KMS-11 (cell line): ENCODE measurements at regions not wholly inside any gene's neighbourhood (a gene's known extent, or its start where the extent isn't known, plus 50 kb on each side); places are given as distances from the start of the nearest gene placed in this dataset.

ENCODE experiments used
- H2AFZ ChIP-seq: fragments of 200-600 bp; sonication (generic); 2 replicates; pipeline ENCODE4 v1.6.1; 2016; ENCODE audit warnings: antibody characterized with exemption, mixed run types, low read depth
- H3K27ac ChIP-seq: fragments of 200-600 bp; sonication (generic); 2 replicates; pipeline ENCODE4 v1.6.1; 2016; ENCODE audit warnings: mild to moderate bottlenecking, mixed run types
- H3K27me3 ChIP-seq: fragments of 200-600 bp; sonication (generic); 2 replicates; pipeline ENCODE4 v1.6.1; 2017; ENCODE audit warnings: mild to moderate bottlenecking, low read depth, mixed run types, moderate library complexity; ENCODE audit not compliant: insufficient read depth
- H3K36me3 ChIP-seq: fragments of 200-600 bp; sonication (generic); 2 replicates; pipeline ENCODE4 v1.6.1; 2017; ENCODE audit warnings: mild to moderate bottlenecking, mixed run types; ENCODE audit not compliant: insufficient read depth
- H3K4me1 ChIP-seq: fragments of 200-600 bp; sonication (generic); 2 replicates; pipeline ENCODE4 v1.6.1; 2016; ENCODE audit warnings: mild to moderate bottlenecking, low read depth, mixed run types; ENCODE audit not compliant: poor library complexity, severe bottlenecking
- H3K4me2 ChIP-seq: fragments of 200-600 bp; sonication (generic); 2 replicates; pipeline ENCODE4 v1.7.0; 2016; ENCODE audit warnings: mild to moderate bottlenecking, mixed run types
- H3K4me3 ChIP-seq: fragments of 200-600 bp; sonication (generic); IDR thresholded peaks from 2 replicates; pipeline ENCODE4 v1.6.1; 2017; ENCODE audit warnings: low read depth, low read length, mixed read lengths; ENCODE audit not compliant: insufficient read depth
- H3K79me2 ChIP-seq: fragments of 200-600 bp; sonication (generic); 2 replicates; pipeline ENCODE4 v1.6.1; 2016; ENCODE audit warnings: low read depth, mixed run types; ENCODE audit not compliant: insufficient read depth
- H3K9ac ChIP-seq: fragments of 200-600 bp; sonication (generic); 2 replicates; pipeline ENCODE4 v1.6.1; 2016; ENCODE audit warnings: mild to moderate bottlenecking, mixed run types
- H4K20me1 ChIP-seq: fragments of 200-600 bp; sonication (generic); 2 replicates; pipeline ENCODE4 v1.6.1; 2016; ENCODE audit warnings: mild to moderate bottlenecking, mixed run types; ENCODE audit not compliant: insufficient read depth
- CTCF ChIP-seq: fragments of 200-600 bp; sonication (generic); conservative IDR thresholded peaks from 2 replicates; pipeline ENCODE4 v1.6.1; 2017; ENCODE audit warnings: low read depth, mild to moderate bottlenecking, antibody characterized with exemption, low read length, moderate library complexity, mixed read lengths

DNA sequence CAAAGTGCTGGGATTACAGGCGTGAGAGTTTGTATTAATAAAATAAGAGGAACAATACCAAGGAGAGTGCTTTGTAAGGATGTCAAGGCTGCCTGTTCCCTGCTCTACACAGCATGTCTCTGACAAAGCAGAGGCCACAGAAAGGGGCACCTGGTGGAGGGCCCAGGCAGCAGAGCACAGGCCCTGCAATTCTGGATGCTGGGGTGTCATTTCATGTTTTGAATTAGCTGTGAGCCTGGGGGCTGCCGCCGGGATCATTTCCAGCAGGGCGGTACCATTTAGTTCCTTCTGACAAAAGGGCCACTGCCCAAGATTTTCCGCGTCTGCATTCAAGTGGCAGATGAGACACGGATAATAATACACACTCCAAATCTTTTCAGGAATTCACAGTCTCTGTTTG, 396.9 kb downstream of the GADD45G start:
- H3K4me3 ChIP-seq = no peak overlapping the region
- peaks cover 18% of the 10 kb centered on the region for H3K4me1 ChIP-seq
- TF ChIP-seq CTCF = no peak
- no peaks in the 10 kb centered on the region for H3K27me3 ChIP-seq
- no peak overlapping the region for H2AFZ ChIP-seq
- no peaks in the 10 kb centered on the region for H4K20me1 ChIP-seq
- H3K4me2 ChIP-seq = no peak overlapping the region
- no peak overlapping the region for H3K9ac ChIP-seq
- no peaks in the 10 kb centered on the region for H3K79me2 ChIP-seq
- no peak overlapping the region for H3K27ac ChIP-seq
- H3K36me3 ChIP-seq = no peaks in the 10 kb centered on the region

DNA sequence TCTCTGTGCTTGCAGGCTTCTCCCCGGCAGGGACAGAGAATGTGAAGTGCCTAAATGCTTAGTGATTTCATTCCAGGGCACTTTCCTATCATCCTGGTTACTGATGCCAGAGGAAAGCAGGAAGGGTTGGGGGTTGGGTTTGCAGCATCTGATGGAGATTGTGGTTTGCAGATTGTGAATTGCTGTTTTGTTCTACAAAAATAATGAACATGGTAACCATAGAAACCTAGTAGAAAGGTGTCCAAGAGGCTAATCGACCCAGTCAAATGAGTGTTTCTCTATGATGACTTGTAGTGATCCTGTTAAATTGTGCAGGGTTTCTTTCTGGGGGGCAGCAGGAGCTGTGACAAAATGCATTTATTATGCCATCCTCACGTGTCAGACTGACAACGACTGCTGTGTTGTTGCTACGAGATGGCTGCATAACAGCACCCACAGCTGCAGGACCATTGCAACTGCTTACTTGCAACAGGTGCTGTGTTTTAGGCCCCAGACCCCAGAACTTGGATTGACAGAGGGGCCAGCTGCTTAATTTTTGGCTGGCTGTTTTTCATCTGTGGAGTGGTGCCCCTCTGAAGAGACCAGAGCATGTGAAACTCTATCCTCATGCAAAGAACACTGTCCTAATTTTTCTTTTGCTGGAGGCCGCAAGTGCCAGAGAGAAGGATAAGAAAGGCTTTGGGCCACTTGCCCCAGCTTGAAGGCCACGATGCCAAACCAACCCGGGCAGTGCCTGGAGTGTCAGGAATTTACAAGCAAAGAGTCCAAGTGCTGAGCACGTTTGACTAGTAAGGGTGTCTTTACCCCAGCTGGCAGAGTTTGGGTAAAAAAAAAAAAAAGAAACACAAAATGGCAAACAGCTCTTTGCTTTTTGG, 397.8 kb downstream of the GADD45G start:
- no peaks in the 10 kb centered on the region for H4K20me1 ChIP-seq
- H3K9ac ChIP-seq = no peak overlapping the region
- H3K4me3 ChIP-seq = no peak overlapping the region
- H3K36me3 ChIP-seq = no peaks in the 10 kb centered on the region
- H3K79me2 ChIP-seq = no peaks in the 10 kb centered on the region
- no peak overlapping the region for H3K4me2 ChIP-seq
- no peak overlapping the region for H2AFZ ChIP-seq
- H3K4me1 ChIP-seq = peaks cover 18% of the 10 kb centered on the region
- no peaks in the 10 kb centered on the region for H3K27me3 ChIP-seq
- TF ChIP-seq CTCF = no peak
- H3K27ac ChIP-seq = no peak overlapping the region

DNA sequence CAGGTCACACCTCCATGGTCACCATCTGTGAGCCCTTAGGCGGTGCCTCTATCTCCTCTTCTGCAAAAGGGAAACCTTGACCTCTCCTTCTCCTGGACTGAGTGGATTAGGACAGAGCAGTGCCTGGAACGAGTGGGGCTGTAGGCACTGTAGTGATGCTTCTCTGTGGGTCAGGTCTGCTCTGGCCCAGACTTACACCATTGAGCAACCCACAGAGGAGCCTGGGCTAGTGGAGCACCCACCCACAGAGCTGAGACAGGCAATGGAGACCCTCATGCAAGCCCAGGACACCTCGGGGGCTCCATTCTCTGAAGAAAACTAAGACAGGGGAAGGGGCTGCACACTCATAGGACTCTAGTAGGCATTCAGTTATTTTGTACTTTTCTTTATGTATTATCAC, 400.6 kb downstream of the GADD45G start:
- Histone ChIP-seq H3K36me3 (no peaks in the 10 kb centered on the region), H4K20me1 (no peaks in the 10 kb centered on the region), H3K27ac (no peak overlapping the region), H3K4me2 (no peak overlapping the region), H3K4me3 (no peak overlapping the region), H3K4me1 (peaks cover under 1% of the 10 kb centered on the region), H3K27me3 (no peaks in the 10 kb centered on the region), H3K79me2 (no peaks in the 10 kb centered on the region), H2AFZ (no peak overlapping the region), H3K9ac (no peak overlapping the region)
- TF ChIP-seq CTCF = no peak

DNA sequence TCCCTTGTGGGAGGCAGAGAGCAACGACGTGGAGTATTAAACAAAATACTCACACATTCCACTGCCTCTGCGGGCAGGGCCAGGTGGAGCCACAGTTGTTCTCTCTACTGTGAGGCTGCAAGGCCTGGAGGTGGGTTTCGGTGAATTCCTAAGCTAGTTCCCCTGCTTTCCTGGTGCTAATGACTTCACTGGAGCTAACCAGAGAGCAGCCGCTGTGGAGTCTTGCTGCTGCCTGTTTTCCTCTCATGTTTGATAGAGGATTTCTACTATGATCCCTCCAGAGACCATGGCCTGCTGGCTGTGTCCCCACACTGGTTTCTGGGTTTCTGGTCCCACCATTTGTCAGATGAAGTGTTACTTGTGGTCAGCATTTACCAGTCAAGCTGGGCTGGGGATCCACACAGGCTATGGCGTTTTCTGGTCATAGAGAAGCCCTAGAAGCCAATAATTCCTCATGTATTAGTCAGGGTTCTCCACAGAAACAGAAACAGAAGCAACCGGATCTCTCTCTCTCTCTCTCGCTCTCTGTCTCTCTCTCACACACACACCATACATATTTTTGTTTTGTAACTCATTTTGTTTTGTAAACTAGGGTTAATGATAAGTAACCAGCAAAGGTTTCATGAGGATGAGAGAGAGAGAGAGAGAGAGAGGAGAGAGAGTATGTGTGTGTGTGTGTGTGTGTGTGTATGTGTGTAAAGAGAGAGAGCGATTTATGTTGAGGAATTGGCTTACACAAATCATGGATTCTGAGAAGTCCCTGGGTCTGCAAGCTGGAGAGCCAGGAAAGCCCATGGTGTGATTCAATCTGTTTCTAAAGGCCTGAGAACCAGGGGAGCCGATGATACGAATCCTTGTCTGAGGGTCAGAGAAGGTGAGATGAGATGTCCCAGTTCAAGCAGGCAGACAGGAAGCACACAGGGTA, 403.0 kb downstream of the GADD45G start:
- Histone ChIP-seq H3K4me2 (no peak overlapping the region), H3K4me1 (no peaks in the 10 kb centered on the region), H3K4me3 (no peak overlapping the region), H3K79me2 (no peaks in the 10 kb centered on the region), H4K20me1 (no peaks in the 10 kb centered on the region), H3K9ac (no peak overlapping the region), H3K27me3 (no peaks in the 10 kb centered on the region), H3K27ac (no peak overlapping the region), H2AFZ (no peak overlapping the region), H3K36me3 (no peaks in the 10 kb centered on the region)
- TF ChIP-seq CTCF = no peak
